GM12874 (cell line): ENCODE measurements at regions not wholly inside any gene's neighbourhood (a gene's known extent, or its start where the extent isn't known, plus 50 kb on each side); places are given as distances from the start of the nearest gene placed in this dataset.

Source experiments
- CTCF ChIP-seq: IDR thresholded peaks from 2 replicates; pipeline ENCODE4 v1.5.1; 2011; ENCODE audit warnings: low read depth, mild to moderate bottlenecking, control low read depth, low read length, moderate library complexity; ENCODE audit not compliant: insufficient read depth

DNA sequence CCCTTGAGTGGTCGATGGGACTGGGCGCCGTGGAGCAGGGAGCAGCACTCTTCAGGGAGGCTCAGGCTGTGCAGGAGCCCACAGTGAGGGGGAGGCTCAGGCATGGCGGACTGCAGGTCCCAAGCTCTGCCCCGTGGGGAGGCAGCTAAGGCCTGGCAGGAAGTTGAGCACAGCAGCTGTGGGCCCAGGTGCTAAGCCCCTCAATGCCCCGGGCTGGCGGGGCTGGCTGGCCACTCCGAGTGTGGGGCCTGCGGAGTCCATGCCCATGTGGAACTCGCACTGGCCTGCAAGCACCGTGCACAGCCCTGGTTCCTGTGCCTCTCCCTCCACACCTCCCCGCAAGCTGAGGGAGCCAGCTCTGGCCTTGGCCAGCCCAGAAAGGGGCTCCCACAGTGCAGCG is 948.4 kb upstream of the EYS start:
- no peak for TF ChIP-seq CTCF

DNA sequence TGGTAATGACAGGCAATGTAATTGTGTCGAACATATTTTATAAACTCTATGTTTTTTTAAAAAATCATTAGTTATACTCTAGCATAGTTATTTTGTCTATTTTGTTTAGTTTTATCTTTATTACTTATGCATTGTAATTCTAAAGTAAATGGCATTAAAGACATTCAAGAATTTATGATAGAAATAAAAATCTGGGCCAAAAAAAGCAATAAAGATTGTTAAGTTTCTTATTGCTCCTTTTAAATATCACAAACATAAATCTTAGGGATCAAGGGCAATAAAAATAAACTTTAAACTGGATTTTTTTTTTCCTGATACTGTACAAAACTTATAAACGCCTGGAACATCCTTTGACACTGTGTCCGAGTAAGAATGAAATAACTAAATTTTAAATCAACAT is 931.5 kb upstream of the EYS start:
- TF ChIP-seq CTCF: no peak

DNA sequence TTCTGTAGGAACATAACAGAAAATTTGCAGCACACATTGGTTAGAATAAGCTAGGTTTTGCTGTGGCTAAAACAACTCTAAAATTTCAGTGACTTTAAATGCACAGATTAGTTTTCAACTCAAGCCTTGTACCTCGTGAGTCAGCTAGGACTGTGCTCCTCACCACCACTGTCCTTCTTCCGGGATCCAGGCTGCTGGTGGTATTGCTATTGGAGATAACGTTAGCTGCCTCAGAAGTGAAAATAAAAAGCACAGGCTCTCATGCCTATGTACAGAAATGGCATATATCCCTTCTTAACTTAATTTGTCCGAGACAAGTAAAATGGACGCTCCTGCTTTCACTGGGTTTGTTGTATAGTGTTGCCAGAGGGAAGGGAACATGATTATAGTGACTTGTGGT is 931.1 kb upstream of the EYS start:
- TF ChIP-seq CTCF: no peak

- TF ChIP-seq CTCF: no peak
These were observed 921.9 kb upstream of the EYS start for GRCh38 chr6:66628917-66629316.

- no peak for TF ChIP-seq CTCF
These were observed 916.0 kb upstream of the EYS start for GRCh38 chr6:66623050-66623449.

GRCh38 chr6:66605971-66606370 is 898.9 kb upstream of the EYS start:
- no peak for TF ChIP-seq CTCF

GRCh38 chr6:66605011-66605410 is 898.0 kb upstream of the EYS start:
- no peak for TF ChIP-seq CTCF

DNA sequence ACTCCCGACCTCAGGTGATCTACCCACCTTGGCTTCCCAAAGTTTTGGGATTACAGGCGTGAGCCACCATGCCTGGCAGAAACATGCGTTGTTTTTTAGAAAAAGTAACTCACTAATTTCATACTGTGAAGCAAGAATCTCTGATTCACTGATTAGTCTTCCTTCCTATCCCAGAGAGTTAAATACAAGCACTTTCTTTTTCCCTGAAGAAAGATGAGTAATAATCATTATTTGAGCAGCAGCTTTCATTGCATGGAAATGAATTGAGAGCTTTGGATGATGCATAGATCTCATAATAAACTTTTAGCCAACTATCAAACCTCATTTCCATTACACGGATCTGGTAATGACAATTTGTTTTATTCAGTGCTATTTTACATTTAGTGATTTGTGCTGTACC is 892.5 kb upstream of the EYS start:
- no peak for TF ChIP-seq CTCF
